Gastrocnemius medialis (tissue), 4 donors: ENCODE measurements at regions not wholly inside any gene's neighbourhood (a gene's known extent, or its start where the extent isn't known, plus 50 kb on each side); places are given as distances from the start of the nearest gene placed in this dataset.
A peak's percentile ranks its signal among the peaks of the same experiment; 100 is the strongest.

Experiments
- ATAC-seq, 2 donors: fragments of 150-250 bp; one replicate each; pipeline ENCODE4 v1.9.1; 2016
- DNase-seq, 2 donors: peaks; one replicate each; pipeline ENCODE4 v3.0.0-alpha.2; 2019
- H3K27ac ChIP-seq, 4 donors: fragments of 200-600 bp; sonication (generic); 1 replicate in 1 of 4; 2 replicates in 3 of 4; pipeline ENCODE4 v1.5.1; 2016 to 2018; ENCODE audit warnings: mild to moderate bottlenecking in 2 of 4, moderate library complexity in 1 of 4
- H3K27me3 ChIP-seq, 3 donors: fragments of 200-600 bp; sonication (generic) in 2 of 3; 1 replicate in 1 of 3; 2 replicates in 2 of 3; pipeline versions ENCODE4 v1.5.1 to v1.6.0; 2016 to 2019; ENCODE audit warnings: mild to moderate bottlenecking in 1 of 3, moderate library complexity in 1 of 3
- H3K36me3 ChIP-seq, 2 donors: fragments of 200-600 bp; sonication (generic) in 1 of 2; one replicate each; pipeline ENCODE4 v1.5.1; 2017 to 2018
- H3K4me1 ChIP-seq, 2 donors: fragments of 200-600 bp; sonication (generic) in 1 of 2; one replicate each; pipeline ENCODE4 v1.5.1; 2016 to 2017; ENCODE audit warnings: mild to moderate bottlenecking in 2 of 2
- H3K4me3 ChIP-seq, 4 donors: fragments of 200-600 bp; sonication (generic) in 3 of 4; 1 replicate in 1 of 4; 2 replicates in 3 of 4; pipeline ENCODE4 v1.5.1; 2016 to 2019; ENCODE audit warnings: mild to moderate bottlenecking in 2 of 4
- H3K9me3 ChIP-seq, 3 donors: fragments of 200-600 bp; sonication (generic) in 2 of 3; 1 replicate in 1 of 3; 2 replicates in 2 of 3; pipeline ENCODE4 v1.5.1; 2016 to 2019
- POLR2A ChIP-seq, 2 donors: fragments of 450-650 bp; IDR thresholded peaks; one replicate each; pipeline ENCODE4 v1.6.1; 2017; ENCODE audit warnings: antibody characterized with exemption in 2 of 2, mild to moderate bottlenecking in 2 of 2, moderate library complexity in 2 of 2
- in situ Hi-C, 4 donors: fragments of 200-750 bp; cut with MboI; loops; one replicate each; pipeline versions ENCODE4 v1.15.0 to v1.8.0; 2017; ENCODE audit warnings: low sequenced_read_pairs in 4 of 4
- intact Hi-C: fragments of 100-400 bp; cut with DNase I; formaldehyde crosslinking; loops from one replicate; pipeline ENCODE4 v1.15.1; 2023; ENCODE audit warnings: low total_unique reads
- TF ChIP-seq, protein P1 (sequence below), 5 experiments: fragments of 450-650 bp in 3 of 5; fragments of 200-600 bp in 2 of 5; sonication (generic) in 2 of 5; IDR thresholded peaks in 4 of 5; conservative IDR thresholded peaks in 1 of 5; 1 replicate in 4 of 5; 2 replicates in 1 of 5; pipeline ENCODE4 v1.5.1; 2016 to 2019; ENCODE audit warnings: antibody characterized with exemption in 5 of 5, mild to moderate bottlenecking in 3 of 5, moderate library complexity in 3 of 5

DNA sequence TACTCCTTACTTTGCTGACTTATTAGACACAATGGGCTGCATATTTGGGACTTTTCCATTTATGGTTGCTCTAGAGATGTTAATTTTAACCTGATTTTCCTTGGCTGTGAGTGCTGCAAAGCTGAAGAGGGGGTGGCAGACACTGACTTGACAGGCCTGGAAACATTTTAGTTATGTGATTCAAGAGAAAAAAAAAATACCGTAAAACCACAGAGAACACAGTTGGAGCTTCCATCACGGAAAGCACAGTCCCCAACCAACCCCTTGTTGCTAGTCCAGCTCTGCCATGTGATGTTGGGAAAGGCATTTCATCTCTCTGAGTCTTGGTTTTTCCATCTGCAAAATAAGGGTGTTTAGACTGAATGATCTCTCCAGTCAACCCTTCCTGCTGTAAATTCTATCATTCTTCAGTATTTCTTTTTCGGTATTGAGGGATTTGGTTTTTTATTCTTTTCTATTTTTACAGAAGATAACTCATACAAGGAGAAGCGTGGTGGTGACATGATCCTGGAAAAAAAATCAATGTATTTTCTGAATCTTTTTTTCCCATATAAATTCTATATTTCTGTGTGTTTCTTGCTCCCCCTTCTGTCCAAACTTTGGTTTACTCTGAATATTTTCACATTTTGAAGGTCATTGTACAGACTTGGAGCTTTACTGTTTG, 246.1 kb downstream of the REEP3 start:
- H3K27me3 ChIP-seq = no peaks in the 10 kb centered on the region
- no peak overlapping the region for H3K4me3 ChIP-seq
- ATAC-seq (peak in 1 of 2 donors; percentile 21), DNase-seq (no peak)
- no peaks in the 10 kb centered on the region for H3K9me3 ChIP-seq
- intact Hi-C loops = loop anchor here (2.0 kb wide), 1 partner anchor 598 kb away; no protein-coding TSS in a partner anchor
- TF ChIP-seq, protein P1, sequence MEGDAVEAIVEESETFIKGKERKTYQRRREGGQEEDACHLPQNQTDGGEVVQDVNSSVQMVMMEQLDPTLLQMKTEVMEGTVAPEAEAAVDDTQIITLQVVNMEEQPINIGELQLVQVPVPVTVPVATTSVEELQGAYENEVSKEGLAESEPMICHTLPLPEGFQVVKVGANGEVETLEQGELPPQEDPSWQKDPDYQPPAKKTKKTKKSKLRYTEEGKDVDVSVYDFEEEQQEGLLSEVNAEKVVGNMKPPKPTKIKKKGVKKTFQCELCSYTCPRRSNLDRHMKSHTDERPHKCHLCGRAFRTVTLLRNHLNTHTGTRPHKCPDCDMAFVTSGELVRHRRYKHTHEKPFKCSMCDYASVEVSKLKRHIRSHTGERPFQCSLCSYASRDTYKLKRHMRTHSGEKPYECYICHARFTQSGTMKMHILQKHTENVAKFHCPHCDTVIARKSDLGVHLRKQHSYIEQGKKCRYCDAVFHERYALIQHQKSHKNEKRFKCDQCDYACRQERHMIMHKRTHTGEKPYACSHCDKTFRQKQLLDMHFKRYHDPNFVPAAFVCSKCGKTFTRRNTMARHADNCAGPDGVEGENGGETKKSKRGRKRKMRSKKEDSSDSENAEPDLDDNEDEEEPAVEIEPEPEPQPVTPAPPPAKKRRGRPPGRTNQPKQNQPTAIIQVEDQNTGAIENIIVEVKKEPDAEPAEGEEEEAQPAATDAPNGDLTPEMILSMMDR (IDR thresholded peaks at IDR 0.05 in 4 of 5, conservative IDR thresholded peaks at IDR 0.05 in 1 of 5) = peak in 3 of 5 experiments; percentile 27 to 29 (median 29)
- no peak for TF ChIP-seq POLR2A (IDR thresholded peaks at IDR 0.05)
- H3K4me1 ChIP-seq = no peaks in the 10 kb centered on the region
- H3K36me3 ChIP-seq = no peaks in the 10 kb centered on the region
- H3K27ac ChIP-seq = peak overlapping the region in 3 of 4 donors; percentile 3 to 11 (median 5)
- in situ Hi-C loops = no loop called here

GRCh38 chr10:63769367-63769766, 248.2 kb downstream of the REEP3 start:
- intact Hi-C loops (no loop called here), in situ Hi-C loops (no loop called here)
- ATAC-seq (no peak), DNase-seq (no peak)
- H3K4me1 ChIP-seq = no peaks in the 10 kb centered on the region
- no peak for TF ChIP-seq POLR2A (IDR thresholded peaks at IDR 0.05)
- TF ChIP-seq, protein P1 (IDR thresholded peaks at IDR 0.05 in 4 of 5, conservative IDR thresholded peaks at IDR 0.05 in 1 of 5) = no peak
- no peaks in the 10 kb centered on the region for H3K9me3 ChIP-seq
- H3K4me3 ChIP-seq = no peak overlapping the region
- H3K27ac ChIP-seq = no peak overlapping the region
- H3K27me3 ChIP-seq = no peaks in the 10 kb centered on the region
- no peaks in the 10 kb centered on the region for H3K36me3 ChIP-seq

- no peak for DNase-seq
- Histone ChIP-seq H3K27me3 (no peaks in the 10 kb centered on the region), H3K9me3 (no peaks in the 10 kb centered on the region), H3K36me3 (no peaks in the 10 kb centered on the region), H3K27ac (no peak overlapping the region), H3K4me3 (no peak overlapping the region), H3K4me1 (no peaks in the 10 kb centered on the region)
- ATAC-seq = no peak
- intact Hi-C loops = no loop called here
- TF ChIP-seq POLR2A (IDR thresholded peaks at IDR 0.05) = no peak
- TF ChIP-seq, protein P1 (IDR thresholded peaks at IDR 0.05 in 4 of 5, conservative IDR thresholded peaks at IDR 0.05 in 1 of 5) = no peak
- in situ Hi-C loops = no loop called here
These were observed 249.3 kb downstream of the REEP3 start for GRCh38 chr10:63770523-63770922.

GRCh38 chr10:63772491-63772890, 251.3 kb downstream of the REEP3 start:
- Histone ChIP-seq H3K27ac (no peak overlapping the region), H3K4me1 (no peaks in the 10 kb centered on the region), H3K27me3 (no peaks in the 10 kb centered on the region), H3K9me3 (no peaks in the 10 kb centered on the region), H3K36me3 (no peaks in the 10 kb centered on the region), H3K4me3 (no peak overlapping the region)
- in situ Hi-C loops (no loop called here), intact Hi-C loops (no loop called here)
- TF ChIP-seq POLR2A (IDR thresholded peaks at IDR 0.05) = no peak
- TF ChIP-seq, protein P1 (IDR thresholded peaks at IDR 0.05 in 4 of 5, conservative IDR thresholded peaks at IDR 0.05 in 1 of 5) = no peak
- ATAC-seq (no peak), DNase-seq (no peak)

DNA sequence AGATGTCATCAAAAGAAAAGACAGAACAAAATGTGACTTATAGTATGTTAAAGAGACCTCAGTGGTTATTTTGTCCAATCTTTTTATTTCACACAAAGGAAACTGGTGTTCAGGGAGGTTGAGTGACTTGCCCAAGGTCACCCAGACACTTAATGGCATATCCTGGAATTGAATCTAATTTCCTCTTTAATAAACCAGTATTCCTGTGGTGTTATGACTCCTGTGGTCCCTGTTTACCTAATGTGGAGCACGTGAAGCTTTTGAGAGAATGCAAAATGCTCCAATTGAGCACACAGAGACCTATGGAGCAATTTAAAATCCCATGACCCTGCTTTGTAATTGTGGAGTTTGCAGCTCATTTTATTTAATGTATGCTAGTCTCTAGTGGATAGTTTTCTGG, 251.9 kb downstream of the REEP3 start:
- no peak for DNase-seq
- Histone ChIP-seq H3K4me1 (no peaks in the 10 kb centered on the region), H3K27ac (no peak overlapping the region), H3K27me3 (no peaks in the 10 kb centered on the region), H3K4me3 (no peak overlapping the region), H3K9me3 (no peaks in the 10 kb centered on the region), H3K36me3 (no peaks in the 10 kb centered on the region)
- ATAC-seq = no peak
- intact Hi-C loops = no loop called here
- TF ChIP-seq, protein P1 (IDR thresholded peaks at IDR 0.05 in 4 of 5, conservative IDR thresholded peaks at IDR 0.05 in 1 of 5) = no peak
- no peak for TF ChIP-seq POLR2A (IDR thresholded peaks at IDR 0.05)
- in situ Hi-C loops = no loop called here
